DMS153 treated with DMSO at 0.1 percent for 48 hours (cell line): ENCODE measurements at regions not wholly inside any gene's neighbourhood (a gene's known extent, or its start where the extent isn't known, plus 50 kb on each side); places are given as distances from the start of the nearest gene placed in this dataset.

Experiments used
- DNase-seq: peaks from one replicate; lab custom pipeline; 2025; ENCODE audit not compliant: unreplicated experiment; lab: John Stamatoyannopoulos, UW

DNA sequence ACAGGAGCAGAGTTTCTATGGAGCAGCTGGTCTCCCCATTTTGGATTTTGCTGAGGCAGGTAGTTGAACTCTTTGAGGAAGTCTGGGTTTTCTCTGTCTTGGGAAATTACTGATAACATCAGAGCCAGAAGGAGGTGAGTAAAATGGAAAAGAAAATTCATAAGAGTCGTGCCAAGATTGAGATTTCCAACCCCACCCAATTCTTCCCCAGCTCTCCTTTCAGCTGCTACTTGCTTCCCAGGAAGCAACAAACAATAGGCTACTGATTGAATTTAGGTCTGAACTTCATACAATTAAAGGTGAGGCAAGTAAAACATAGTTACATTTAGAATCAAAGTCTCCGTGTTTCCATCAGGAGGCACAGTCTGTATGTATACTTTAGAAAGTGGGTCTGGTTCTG lies 54.6 kb upstream of the EOLA2 start:
- DNase-seq = no peak

- DNase-seq = no peak
Measured at GRCh38 chrX:149993989-149994388, 55.7 kb upstream of the EOLA2 start.

- DNase-seq = no peak
Measured at GRCh38 chrX:149996515-149996914, 58.2 kb upstream of the EOLA2 start.

GRCh38 chrX:150005027-150005426 lies 66.7 kb upstream of the EOLA2 start:
- no peak for DNase-seq

DNA sequence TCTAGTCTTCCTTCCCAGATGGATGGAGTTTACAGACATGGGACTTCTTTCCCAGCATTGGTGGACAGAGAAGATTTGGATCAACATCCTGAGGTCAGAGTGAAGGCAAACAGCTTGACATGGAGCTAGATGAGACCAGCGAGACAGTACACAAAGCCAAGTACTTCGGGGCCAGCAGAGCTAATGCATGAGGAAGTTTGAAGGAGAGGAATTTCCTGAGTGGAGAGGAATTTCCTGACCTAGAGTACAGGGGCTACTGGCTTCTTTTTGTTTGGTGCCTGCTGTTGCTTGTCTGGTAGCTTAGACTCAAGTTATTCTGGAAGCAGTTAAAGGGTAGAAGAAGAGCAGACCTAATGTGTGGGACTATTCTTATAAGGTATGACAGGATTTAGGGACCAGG lies 69.1 kb upstream of the EOLA2 start:
- DNase-seq = no peak

DNA sequence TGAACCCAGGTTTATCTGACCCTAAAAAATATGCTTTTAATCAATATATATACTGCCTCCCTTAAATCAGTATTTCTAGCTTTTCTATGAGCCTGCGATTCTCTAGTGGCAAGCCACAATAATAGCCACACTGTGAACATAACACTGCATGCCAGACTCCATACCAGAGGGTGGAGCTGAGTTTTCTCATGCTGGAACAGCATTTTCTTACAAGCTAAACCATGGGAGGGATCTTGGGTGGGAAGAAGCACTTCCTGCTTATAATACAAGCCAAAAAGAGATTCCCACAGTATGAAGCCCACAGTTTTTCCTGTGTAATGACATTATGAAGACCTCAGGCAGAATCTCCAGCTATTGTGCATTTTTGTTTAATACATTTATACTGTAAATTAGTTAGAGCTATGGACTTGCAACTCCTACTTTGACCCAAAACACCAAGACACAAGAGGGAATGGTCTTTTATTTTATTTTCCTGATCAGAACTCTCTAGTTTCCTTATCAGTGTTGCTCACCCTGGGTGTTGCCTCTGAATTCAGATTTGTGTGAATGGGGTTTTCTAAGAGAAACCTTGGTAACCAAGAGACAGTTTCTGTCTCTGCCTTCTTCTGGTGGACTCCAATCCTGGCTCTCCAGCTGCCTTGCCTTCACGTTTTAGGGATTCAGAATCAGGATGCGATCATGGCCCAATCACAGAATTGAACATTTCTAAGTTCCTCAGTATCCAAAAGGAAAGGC lies 74.5 kb upstream of the EOLA2 start:
- DNase-seq = no peak

GRCh38 chrX:150014525-150014924 lies 76.2 kb upstream of the EOLA2 start:
- no peak for DNase-seq

GRCh38 chrX:150017868-150018267 lies 79.6 kb upstream of the EOLA2 start:
- no peak for DNase-seq

DNA sequence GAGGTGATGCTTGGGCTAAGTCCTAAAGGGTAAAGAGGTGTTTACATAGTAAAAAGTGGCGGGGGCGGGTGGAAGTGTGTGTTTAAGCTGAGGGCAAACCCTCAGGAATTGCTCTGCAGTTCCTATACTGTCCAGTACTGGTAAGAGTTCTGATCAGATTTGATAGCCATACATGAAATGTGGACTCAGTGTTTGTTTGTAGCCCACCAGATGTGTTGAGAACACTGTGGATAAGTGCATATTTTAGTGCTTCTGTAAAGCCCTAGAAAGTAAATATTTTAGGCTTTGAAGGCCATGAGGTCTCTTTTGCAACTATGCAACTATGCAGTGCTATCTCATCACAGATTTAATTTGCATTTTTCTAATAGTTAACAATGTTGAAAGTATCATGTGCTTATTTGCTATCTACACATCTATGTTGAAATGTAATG lies 80.7 kb upstream of the EOLA2 start:
- DNase-seq = no peak

DNA sequence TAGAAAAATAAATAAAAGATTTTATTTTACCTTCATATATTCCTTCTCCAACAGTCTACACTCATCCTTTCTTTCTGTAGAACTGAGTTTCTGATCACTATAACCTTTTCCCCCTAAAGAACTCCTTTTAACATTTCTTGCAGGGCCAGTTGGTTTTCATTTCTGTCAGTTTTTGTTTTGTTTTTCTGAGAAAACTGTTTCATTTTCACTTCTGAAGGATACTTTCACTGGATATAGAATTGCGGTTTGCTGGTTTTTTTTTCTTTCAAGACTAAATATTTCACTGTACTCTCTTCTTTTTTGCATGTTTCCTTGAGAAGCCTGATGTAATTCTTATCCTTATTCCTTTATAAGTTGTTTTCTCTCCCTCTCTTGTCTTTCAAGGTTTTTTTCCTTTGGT lies 90.4 kb upstream of the EOLA2 start:
- DNase-seq = no peak

- peak; percentile 69 for DNase-seq
Measured at GRCh38 chrX:150032742-150033141, 94.5 kb upstream of the EOLA2 start.

DNA sequence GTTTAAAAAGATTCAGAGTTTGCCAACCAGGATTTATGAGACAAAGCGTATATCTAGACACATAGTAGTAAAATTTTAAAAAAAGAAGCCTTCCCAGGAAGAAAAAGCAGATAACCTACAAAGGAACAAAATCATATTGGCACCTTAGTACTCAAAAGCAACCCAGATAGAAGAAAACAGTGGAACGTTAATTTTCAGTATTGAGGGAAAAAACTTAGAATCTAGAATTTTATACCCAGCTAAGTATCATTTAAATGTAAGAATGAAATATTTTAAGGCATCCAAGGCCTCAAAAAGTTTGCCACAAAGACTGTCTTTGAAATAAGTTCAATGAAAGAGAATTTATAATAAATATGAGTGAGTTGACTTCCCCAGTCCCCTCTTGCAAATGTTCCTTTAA lies 96.5 kb upstream of the EOLA2 start:
- DNase-seq = no peak

GRCh38 chrX:150035531-150035930 lies 97.2 kb upstream of the EOLA2 start:
- no peak for DNase-seq

- no peak for DNase-seq
Measured at GRCh38 chrX:150036181-150036580, 97.9 kb upstream of the EOLA2 start.

- DNase-seq = no peak
Measured at GRCh38 chrX:150036641-150037040, 98.3 kb upstream of the EOLA2 start.

- no peak for DNase-seq
Measured at GRCh38 chrX:150037041-150037440, 98.8 kb upstream of the EOLA2 start.

- DNase-seq = no peak
Measured at GRCh38 chrX:150038315-150038714, 100.0 kb upstream of the EOLA2 start.

DNA sequence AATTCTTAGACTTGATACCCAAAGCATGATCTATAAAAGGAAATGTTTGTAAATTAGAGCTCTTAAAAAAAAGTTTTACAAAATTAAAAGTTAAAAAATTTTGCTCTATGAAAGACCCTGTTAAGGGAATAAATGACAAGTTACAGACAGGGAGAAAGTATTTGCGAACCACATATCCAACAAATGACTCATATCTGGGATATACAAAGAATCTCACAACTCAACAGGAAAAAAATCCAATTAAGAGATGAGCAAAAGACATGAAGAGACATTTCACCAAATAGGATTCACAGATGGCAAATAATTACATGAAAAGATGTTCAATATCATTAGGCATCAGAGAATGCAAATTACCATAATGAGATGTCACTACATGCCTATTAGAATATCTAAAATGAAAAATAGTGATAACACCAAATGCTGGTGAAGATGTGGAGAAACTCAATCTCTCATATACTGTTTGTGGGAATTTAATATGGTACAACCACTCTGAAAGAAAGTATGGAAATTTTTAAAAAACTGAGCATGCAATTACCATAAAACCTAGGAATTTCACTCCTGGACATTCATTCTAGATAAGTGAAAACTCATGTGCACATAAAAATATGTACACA lies 100.8 kb upstream of the EOLA2 start:
- DNase-seq = no peak

DNA sequence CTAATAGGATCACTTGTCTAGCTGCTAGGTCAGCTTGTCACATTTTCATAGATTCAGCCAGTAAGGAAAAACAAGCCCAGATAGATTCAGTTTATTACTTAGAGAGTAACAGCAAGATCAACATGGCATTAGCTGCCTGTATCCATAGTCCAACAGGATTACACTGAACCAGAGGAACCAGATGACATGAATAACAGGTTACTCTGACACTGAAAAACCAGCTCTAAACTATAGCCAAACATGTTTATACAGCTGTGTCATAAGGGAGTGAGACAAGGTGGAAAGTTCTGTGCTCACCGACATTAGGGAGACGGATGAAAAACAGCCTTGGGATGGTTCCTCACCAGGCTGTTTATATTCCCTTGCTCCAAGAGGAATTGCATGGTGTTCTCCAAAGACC lies 102.9 kb upstream of the EOLA2 start:
- DNase-seq = no peak

DNA sequence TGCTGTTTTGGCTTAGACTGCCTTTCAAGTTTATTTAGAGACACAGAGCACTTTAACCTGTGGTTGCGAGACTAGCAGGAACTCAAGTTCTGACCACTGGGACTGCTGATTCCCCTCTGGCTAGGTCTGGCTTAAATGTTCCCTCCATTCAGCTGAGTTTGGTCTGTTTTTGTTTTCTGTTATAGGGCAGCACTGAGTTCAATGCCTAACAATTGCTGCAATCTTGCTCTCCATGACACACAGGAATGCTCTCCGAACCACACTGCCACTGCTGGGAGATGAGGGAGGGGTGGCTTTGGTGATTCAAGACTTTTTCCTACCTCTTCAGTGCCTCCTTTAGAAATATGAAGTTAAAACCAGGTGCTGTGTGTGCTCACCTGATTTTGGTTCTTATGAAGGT lies 106.3 kb upstream of the EOLA2 start:
- no peak for DNase-seq

DNA sequence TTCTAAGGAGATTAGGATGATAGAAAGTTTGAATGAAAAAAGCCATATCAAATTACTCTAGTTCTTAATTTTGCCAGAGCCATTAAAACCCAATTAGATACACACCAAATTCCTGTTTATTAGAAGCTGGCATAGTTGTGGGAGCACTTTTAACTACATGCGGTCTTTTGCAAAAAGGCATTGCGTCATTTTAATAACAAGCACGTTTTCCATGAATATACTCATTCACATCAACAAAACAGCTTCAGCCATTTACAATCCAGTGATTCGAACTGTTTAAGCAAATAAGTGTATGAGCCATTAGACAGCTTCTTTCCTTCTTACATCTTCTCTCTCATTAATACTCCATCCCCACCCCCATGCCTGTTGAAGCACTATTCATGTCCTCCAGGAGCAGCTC lies 109.5 kb upstream of the EOLA2 start:
- no peak for DNase-seq

- no peak for DNase-seq
Measured at GRCh38 chrX:150049647-150050046, 111.4 kb upstream of the EOLA2 start.

GRCh38 chrX:150050387-150050786 lies 112.1 kb upstream of the EOLA2 start:
- no peak for DNase-seq
